ENCODE measurements at regions not wholly inside any gene's neighbourhood (a gene's known extent, or its start where the extent isn't known, plus 50 kb on each side); places are given as distances from the start of the nearest gene placed in this dataset.
A peak's percentile ranks its signal among the peaks of the same experiment; 100 is the strongest.

DNA sequence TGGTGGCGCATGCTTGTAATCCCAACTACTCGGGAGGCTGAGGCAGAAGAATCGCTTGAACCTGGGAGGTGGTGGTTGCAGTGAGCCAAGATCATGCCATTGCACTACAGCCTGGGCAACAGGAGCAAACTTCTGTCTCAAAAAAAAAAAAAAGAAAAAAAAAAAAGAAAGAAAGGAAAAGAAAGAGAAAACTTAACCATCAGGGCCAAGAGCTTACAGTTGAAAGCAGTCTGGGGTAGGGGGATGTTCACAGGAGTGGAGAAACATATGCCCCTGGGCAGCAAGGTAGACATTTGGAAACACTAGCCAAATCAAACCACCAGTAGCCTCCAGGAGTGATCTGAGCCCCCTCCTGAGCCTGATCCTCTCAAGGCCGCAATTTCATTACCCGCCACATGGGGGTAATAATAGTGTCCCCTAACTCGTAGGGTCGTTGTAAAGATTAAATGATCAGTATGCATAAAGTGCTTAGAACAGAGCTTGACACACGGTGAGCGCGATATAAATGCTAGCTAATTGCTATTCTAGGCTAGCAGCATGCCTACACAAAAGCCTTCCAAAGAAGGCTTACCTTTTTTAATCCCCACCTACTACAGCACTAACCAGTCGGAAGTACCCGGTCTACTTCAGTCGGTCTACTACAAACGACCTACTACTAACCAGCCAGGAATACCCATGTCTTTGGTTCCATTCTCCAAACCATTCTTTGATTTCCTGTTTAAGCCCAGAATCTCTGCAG is 274.3 kb upstream of the NEBL start:
- ATAC-seq: no peak

GRCh38 chr10:21170216-21170615 is 273.1 kb upstream of the NEBL start:
- no peak for ATAC-seq

- ATAC-seq: no peak
Observed at GRCh38 chr10:21169271-21169670, 272.2 kb upstream of the NEBL start.

DNA sequence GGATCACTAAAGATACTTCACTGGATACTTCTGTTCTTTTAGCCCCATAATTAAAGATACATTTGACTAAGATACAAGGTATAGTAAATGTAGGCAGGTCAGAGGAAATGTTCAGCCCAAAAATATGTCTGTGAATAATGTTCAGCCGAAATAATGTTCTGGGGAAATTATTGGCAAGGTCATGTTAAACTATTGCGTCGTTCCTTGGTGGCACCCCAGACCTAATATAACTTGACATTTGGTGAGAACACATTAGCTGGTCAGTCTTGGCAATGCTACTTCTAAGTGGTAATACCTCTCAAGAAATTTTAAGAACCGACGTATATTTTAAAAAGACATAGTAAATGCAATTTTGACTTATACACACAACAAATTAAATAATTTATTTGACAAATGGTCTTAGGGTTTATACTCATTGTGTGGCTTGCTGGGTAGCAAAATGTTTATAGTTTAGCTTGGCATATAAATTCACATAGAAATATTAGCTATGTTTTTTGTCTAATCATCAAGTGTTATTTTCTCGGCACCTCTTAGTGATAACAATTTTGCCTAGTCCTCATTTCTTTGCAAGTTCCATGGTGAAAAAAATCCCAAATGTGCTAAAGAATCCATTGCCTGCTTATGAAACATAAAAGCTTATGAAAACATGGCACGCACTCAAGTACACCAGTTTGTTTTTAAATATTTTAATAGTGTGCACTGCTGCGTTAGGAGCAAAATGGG is 270.3 kb upstream of the NEBL start:
- no peak for ATAC-seq

GRCh38 chr10:21166557-21167287 is 269.6 kb upstream of the NEBL start:
- no peak for ATAC-seq

GRCh38 chr10:21165489-21165888 is 268.4 kb upstream of the NEBL start:
- no peak for ATAC-seq

- ATAC-seq: no peak
Observed at GRCh38 chr10:21164687-21165086, 267.6 kb upstream of the NEBL start.

GRCh38 chr10:21162948-21163347 is 265.8 kb upstream of the NEBL start:
- ATAC-seq: no peak

- no peak for ATAC-seq
Observed at GRCh38 chr10:21161647-21162046, 264.5 kb upstream of the NEBL start.

DNA sequence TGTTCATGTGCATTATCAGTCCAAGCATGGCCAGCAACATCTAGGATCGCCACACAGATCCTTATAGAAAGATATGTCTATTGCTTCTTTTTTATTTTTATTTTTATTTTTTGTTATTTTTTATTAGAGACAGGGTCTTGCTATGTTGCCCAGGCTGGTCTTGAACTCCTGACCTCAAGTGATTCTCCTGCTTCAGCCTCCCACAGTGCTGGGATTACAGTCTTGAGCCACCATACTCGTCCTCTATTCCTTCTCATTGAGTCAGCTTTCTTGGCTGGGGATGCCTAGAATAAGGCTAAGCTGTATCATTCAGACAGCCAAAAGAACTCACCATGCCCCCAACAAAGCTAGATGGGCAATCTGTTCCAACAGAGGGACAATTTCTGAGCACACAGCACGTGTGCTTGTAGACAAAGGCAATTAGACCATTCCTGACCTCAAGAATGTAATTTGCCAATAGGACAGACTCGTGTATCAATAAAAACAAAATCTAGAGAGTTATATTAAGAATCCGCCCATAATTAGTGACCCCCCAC is 264.0 kb upstream of the NEBL start:
- ATAC-seq: no peak

DNA sequence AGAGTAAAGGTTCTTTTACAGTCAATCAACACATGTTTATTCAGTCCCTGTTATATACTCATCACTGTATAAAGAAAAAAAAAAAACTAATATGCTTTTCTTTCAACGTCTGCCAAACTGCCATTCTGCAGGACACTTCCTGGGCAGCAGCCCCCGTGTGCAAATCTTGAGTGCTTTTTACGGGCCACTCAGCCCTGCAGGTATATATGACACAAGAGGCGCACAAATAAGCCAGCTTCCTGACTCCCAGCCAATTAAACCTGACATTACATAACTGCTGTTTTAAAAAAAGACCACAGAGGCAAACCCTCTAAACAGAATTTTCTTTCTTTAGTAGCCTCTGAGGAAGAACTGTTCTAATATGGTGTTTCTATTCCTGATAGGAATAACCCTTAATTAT is 263.0 kb upstream of the NEBL start:
- no peak for ATAC-seq

DNA sequence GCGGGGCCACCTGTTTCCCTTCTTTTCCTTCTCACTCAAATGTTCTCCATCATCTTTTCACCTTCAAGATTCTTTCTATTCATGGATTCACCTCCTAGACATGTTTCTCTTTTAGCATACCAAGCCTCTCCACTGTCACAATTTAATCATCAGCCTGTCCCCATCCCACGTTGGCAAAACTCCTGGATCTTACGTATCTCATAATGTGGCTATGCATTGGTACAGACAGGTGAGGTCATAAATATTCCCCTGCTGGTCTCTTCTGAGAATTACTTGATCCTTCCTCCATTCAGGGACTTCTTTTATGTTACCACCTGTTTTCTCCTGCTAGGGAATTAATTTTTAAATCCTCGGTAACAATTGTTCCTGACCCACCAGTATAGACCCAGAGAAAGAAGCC is 262.6 kb upstream of the NEBL start:
- no peak for ATAC-seq

DNA sequence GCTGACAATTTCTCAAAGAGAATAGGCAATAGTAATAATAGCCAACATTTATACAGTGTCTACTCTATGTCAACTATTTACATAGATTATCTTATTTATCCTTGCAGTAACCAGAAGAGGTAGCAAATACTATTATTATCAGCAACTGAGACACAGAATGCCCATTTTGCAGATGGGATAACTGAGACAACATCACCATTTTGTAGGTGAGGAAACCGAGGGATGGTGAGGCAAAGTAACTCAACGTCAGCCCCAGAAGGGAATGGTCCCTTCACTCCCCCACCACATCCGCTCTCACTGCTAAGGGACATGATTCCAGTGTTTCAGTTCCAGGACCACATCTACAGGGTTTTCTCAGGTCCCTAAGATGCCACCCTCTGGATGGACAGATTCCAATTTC is 261.2 kb upstream of the NEBL start:
- ATAC-seq: no peak

DNA sequence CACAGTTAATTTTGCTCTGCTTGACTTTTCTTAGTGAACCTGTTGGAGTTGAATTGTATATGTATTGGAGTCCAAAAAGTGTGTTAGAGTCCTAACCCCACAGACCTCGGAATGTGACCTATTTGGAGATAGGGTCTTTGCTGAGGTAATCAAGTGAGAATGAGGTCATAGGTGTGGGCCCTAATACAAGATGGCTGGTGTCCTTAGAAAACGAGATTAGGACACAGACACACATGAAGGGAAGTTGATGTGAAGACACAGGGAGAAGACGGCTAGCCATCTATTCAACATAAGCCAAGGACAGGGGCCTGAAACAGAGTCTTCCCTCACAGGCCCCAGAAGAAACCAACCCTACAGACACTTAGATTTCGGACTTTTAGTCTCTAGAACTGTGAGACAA is 260.6 kb upstream of the NEBL start:
- no peak for ATAC-seq

DNA sequence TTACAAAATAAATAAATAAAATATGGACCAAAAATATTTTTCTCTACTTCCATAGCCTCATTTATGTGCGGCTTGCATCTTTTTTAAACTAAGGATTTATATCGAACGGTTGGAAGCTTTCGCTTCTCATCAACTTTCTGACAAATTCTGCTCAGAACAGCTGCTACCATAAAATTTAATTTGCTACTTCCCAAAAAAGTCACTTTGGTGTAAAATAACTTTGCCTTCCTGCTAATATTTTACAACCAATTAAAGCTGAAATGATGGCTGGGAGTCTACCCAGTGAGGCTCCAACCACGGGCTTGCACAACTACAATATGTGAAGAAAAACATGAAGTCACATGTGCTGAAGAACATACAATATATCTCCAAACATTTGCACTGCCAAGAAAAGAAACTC is 253.1 kb upstream of the NEBL start:
- no peak for ATAC-seq

DNA sequence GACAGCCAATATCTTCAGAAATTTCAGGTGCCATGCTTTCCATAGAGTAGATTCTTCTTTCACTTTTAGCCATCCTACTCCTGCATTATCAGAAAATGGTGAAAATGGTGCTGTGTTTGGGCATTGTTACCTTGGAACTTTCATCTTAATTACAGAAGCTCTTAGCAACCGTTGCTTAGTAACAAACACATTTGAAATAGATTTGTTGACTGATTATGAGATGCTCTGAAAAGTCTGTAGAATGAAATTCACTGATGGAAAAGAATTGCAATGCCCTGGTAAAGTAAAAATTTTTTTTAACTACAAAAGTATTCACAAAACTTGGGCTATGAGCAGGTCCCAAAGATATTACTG is 249.3 kb upstream of the NEBL start:
- ATAC-seq: no peak

DNA sequence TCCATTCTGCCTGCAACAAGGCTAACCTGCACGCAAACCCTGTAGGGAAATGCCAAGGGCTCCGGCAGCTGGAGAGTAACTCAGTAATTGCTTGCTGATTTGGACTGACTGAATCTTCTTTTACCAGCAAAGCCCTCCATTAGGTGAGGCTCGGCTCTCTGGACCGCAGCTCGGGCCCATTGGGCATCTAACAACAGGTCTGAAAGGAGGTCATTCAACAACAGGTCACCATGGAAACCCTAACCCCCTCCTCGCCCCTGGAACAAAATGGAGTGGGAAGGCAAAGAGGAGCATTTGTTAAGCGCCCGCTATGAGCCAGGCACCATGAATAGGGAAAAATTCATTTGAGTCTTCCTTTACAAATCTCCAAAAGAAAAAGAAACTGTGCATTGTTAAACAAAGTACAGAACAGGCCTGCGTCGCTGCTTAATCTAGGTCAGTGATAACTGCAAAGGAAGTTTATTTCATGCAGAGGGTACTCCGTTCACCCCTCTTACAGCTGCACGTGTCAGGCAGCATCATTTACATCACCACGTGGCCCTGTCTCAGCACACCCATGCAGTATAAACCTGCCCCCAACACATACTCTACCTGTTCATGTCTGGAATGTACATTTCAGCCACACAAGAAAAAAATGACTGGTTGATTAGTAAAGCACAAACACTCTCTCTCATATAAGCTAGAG is 248.8 kb upstream of the NEBL start:
- ATAC-seq: no peak

- ATAC-seq: peak; percentile 55
Observed at GRCh38 chr10:21144047-21144446, 246.9 kb upstream of the NEBL start.

DNA sequence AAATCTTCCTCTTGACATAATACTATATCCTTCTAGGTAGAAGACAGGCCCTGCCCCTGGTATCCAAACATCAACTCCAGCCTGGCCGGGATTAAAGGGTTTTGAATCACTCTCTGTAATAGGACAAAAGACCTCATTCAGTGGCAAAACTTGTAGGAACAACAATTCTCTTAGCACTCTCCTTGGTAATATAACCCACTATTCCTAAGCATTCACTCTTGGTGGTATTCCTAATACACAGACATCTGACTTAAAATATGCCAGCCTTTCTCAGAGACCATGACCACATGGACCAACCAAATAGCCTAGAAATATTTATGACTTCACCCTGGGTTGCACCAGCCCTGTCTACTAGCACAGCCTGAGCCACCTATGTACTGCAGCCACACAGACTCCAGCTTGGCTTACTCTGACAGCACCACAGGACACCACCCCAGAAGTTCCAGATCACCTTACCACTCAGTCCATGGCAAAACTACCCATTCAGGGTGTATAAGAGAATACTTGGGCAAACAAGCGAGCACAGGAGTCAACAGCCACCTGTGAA is 244.9 kb upstream of the NEBL start:
- peak; percentile 15 for ATAC-seq

DNA sequence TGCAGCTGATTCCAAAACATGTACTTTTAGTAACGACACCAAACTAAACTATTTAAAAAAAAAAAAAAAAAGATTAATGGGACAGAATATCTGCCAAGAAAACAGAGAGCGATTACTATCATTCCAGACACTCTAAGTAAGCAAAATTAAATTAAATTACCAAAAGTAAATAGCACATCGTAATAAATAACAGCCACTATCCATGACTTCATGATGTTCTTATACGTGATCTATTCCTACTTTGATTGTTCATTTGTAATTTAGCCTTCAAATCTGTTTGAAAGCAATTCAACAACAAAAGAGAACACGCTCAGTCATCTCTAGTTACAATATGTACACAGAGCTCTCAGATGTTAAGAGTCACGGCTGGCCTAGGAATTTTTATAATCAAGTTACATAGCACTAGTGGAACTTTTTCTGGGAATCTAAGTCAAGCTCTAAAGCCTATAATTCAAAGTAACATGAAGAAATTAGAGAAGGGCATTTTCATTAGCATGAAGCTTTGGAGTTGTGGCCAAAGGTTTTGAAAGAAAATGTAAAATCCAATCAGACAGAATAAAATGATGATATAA is 241.7 kb upstream of the NEBL start:
- ATAC-seq: no peak

- ATAC-seq: peak; percentile 82
Observed at GRCh38 chr10:21135023-21135931, 238.2 kb upstream of the NEBL start.

All from esophagus mucosa (tissue), 1 donor.